ENCODE measurements at regions not wholly inside any gene's neighbourhood (a gene's known extent, or its start where the extent isn't known, plus 50 kb on each side); places are given as distances from the start of the nearest gene placed in this dataset.
"Not testable (repeated sequence)": the region's sequence is repeated elsewhere in the genome, so short reads cannot be mapped to it uniquely, and the experiment has no call there.

DNA sequence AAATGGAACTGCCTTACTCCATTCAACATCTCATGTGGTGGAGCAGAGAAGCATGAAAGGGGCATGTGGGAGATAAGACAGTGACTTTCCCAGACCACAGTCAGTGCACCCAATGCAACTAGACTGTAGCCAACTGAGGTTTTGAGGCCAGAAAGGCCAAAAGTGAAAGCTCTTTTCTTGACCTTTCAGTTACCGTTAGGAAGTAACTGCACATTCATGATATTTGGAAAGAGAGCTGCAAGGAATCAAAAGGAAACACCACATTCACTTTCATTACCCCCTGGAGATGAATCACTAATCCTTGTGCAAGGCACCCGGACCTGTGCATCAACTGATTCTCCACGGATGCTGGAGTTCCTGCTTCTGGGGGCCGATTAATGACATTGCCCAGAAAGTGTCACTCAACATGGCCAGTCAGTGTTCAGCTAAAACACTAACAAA lies 72.9 kb upstream of the ELK3 start (continued):
- no peak for TF ChIP-seq HCFC1 (IDR thresholded peaks at IDR 0.05; ENCODE audit: low read depth, low read length)
- no peak for TF ChIP-seq NCOA1 (CRISPR knock-in tag; IDR thresholded peaks at IDR 0.05)

DNA sequence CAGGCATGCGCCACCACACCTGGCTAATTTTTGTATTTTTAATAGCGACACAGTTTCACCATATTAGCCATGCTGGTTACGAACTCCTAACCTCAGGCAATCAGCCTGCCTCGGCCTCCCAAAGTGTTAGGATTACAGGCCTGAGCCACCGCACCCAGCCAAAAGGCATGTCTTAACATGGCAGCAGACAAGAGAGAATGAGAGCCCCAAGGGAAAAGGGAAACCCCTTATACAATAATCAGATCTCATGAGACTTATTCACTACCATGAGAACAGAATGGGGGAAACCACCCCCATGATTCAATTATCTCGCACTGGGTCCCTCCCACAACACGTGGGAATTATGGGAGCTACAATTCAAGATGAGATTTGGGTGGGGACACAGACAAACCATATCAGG lies 65.9 kb upstream of the ELK3 start:
- H3K9ac ChIP-seq (ENCODE audit: insufficient read depth, low read depth, low read length); H2AFZ ChIP-seq (ENCODE audit: low read length); H3K27ac ChIP-seq (ENCODE audit: extremely low read length, insufficient read depth, low read length); intact Hi-C loops (cut with micrococcal nuclease; ENCODE audit: unreplicated experiment); H3K27me3 ChIP-seq (ENCODE audit: control insufficient read depth in 1 of 2, insufficient read depth in 2 of 2, low read length in 2 of 2); H3K4me3 ChIP-seq (replicated peaks in 1 of 3; ENCODE audit: insufficient read depth in 1 of 3, low read depth in 2 of 3, low read length in 3 of 3); H4K20me1 ChIP-seq (ENCODE audit: insufficient read depth, low read length); ATAC-seq; H3K79me2 ChIP-seq (ENCODE audit: insufficient read depth, low read length); FAIRE-seq; H3K4me1 ChIP-seq (ENCODE audit: insufficient read depth, low read length); BruUV-seq (replicated peaks); H3K4me2 ChIP-seq (ENCODE audit: low read depth, low read length); CTCF ChIA-PET (ENCODE audit: low intra/inter-chr PET ratio, low total read pairs); POLR2A ChIA-PET; H3K9me3 ChIP-seq (ENCODE audit: low read length); in situ Hi-C loops (cut with HindIII; ENCODE audit: extremely low pct_ligation_motif_present, low pct_unique_long_range_greater_than_20kb); DNase-seq (ENCODE audit: low spot score); H3K36me3 ChIP-seq (replicated peaks in 1 of 2; ENCODE audit: control insufficient read depth in 1 of 2, insufficient read depth in 2 of 2, low read length in 2 of 2): not testable (repeated sequence)
- 42% methylated on average over 6 of the region's 7 CpGs for WGBS (ENCODE audit: low lambda C conversion rate)

DNA sequence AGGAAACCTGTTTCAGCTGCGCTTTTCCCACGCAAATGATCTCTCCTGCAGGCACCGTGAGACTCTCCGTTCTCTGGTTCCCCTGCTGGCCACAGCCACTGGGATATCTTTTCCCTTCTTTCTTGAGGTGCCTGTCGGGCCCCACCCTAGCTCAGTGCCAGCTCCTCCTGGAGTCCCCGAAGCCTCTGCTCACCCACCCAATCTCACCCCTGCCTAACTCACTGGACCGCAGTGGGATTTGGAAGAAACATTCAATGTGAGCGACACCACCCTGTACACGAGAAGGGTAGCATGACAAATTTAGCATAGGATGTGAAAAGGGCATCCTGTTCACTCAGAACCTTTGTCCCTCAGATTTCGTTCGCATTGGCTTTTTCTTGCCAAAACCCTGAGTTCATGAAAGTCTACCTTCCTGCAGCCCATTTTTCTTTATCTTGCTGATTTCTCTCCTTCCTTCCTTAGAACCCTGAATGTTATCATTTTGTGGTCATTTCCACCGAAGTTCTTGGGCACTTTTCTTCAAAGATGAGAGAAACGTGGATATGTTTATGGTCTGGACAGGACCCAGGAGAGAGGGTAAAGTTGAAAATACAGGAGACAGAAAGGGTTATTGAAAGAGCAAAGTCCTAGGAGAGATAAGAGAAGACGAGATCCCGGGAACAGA lies 63.6 kb upstream of the ELK3 start:
- H3K27me3 ChIP-seq (ENCODE audit: control insufficient read depth in 1 of 2, insufficient read depth in 2 of 2, low read length in 2 of 2): peaks cover 0 to 11% of the 10 kb centered on the region in 2 experiments; a peak in 1 of 5 replicates
- H3K4me1 ChIP-seq (ENCODE audit: insufficient read depth, low read length): 0 out of 2 replicates have a peak, but pooled peaks cover 5% of the 10 kb centered on the region
- intact Hi-C loops (cut with micrococcal nuclease; ENCODE audit: unreplicated experiment): no loop called here
- TF ChIP-seq RXRB (CRISPR knock-in tag; IDR thresholded peaks at IDR 0.05; ENCODE audit: borderline replicate concordance): no peak
- TF ChIP-seq HOXA9 (CRISPR knock-in tag; IDR thresholded peaks at IDR 0.05; ENCODE audit: borderline replicate concordance): no peak
- TF ChIP-seq ZNF251 (CRISPR knock-in tag; IDR thresholded peaks at IDR 0.05): no peak
- no peak for TF ChIP-seq ZNF75D (CRISPR knock-in tag; IDR thresholded peaks at IDR 0.05; ENCODE audit: borderline replicate concordance)
- TF ChIP-seq ZNF432 (CRISPR knock-in tag; IDR thresholded peaks at IDR 0.05; ENCODE audit: borderline replicate concordance): no peak
- no peak for TF ChIP-seq TCF7L2 (IDR thresholded peaks at IDR 0.05; ENCODE audit: low read depth, low read length)
- no peak for TF ChIP-seq REPIN1 (CRISPR knock-in tag; IDR thresholded peaks at IDR 0.05; ENCODE audit: borderline replicate concordance, low read depth)
- no peak for TF ChIP-seq ONECUT2 (CRISPR knock-in tag; IDR thresholded peaks at IDR 0.05)
- no peak for TF ChIP-seq ZNF350 (CRISPR knock-in tag; IDR thresholded peaks at IDR 0.05; ENCODE audit: borderline replicate concordance, low read depth)
- TF ChIP-seq, protein P1, sequence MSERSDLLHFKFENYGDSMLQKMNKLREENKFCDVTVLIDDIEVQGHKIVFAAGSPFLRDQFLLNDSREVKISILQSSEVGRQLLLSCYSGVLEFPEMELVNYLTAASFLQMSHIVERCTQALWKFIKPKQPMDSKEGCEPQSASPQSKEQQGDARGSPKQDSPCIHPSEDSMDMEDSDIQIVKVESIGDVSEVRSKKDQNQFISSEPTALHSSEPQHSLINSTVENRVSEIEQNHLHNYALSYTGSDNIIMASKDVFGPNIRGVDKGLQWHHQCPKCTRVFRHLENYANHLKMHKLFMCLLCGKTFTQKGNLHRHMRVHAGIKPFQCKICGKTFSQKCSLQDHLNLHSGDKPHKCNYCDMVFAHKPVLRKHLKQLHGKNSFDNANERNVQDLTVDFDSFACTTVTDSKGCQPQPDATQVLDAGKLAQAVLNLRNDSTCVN (CRISPR knock-in tag; IDR thresholded peaks at IDR 0.05; ENCODE audit: borderline replicate concordance): no peak
- ChIA-PET POLR2A (no interaction called here), CTCF (ENCODE audit: low intra/inter-chr PET ratio, low total read pairs) (no interaction called here)
- no peaks in the 10 kb centered on the region for H3K9me3 ChIP-seq (ENCODE audit: low read length)
- no TSS peak for BruUV-seq (replicated peaks)
- H3K27ac ChIP-seq (ENCODE audit: extremely low read length, insufficient read depth, low read length): no peak overlapping the region
- no peaks in the 10 kb centered on the region for H4K20me1 ChIP-seq (ENCODE audit: insufficient read depth, low read length)
- no peak overlapping the region for H3K9ac ChIP-seq (ENCODE audit: insufficient read depth, low read depth, low read length)
- H3K4me3 ChIP-seq (replicated peaks in 1 of 3; ENCODE audit: insufficient read depth in 1 of 3, low read depth in 2 of 3, low read length in 3 of 3): no peak overlapping the region
- no peaks in the 10 kb centered on the region for H3K79me2 ChIP-seq (ENCODE audit: insufficient read depth, low read length)
- no peak overlapping the region for H2AFZ ChIP-seq (ENCODE audit: low read length)
- FAIRE-seq: no peak
- no peak for DNase-seq (ENCODE audit: low spot score)
- H3K4me2 ChIP-seq (ENCODE audit: low read depth, low read length): no peak overlapping the region
- no peaks in the 10 kb centered on the region for H3K36me3 ChIP-seq (replicated peaks in 1 of 2; ENCODE audit: control insufficient read depth in 1 of 2, insufficient read depth in 2 of 2, low read length in 2 of 2)
- 49% methylated on average over 15 of the region's 15 CpGs for WGBS (ENCODE audit: low lambda C conversion rate)
- in situ Hi-C loops (cut with HindIII; ENCODE audit: extremely low pct_ligation_motif_present, low pct_unique_long_range_greater_than_20kb): no loop called here
- no peak for ATAC-seq

Data from HepG2 (cell line).